Stomach smooth muscle (tissue), 2 donors: ENCODE measurements at regions not wholly inside any gene's neighbourhood (a gene's known extent, or its start where the extent isn't known, plus 50 kb on each side); places are given as distances from the start of the nearest gene placed in this dataset.

Experiments
- H3K27ac ChIP-seq: one replicate; pipeline ENCODE4 v1.7.0; 2013; ENCODE audit warnings: mild to moderate bottlenecking, low read length, inconsistent platforms
- H3K27me3 ChIP-seq, 2 donors: one replicate each; pipeline ENCODE4 v1.7.0; 2013; ENCODE audit warnings: low read length in 2 of 2; ENCODE audit not compliant: insufficient read depth in 2 of 2, control insufficient read depth in 1 of 2
- H3K36me3 ChIP-seq, 2 donors: one replicate each; pipeline ENCODE4 v1.7.0; 2013; ENCODE audit warnings: low read length in 2 of 2; ENCODE audit not compliant: control insufficient read depth in 2 of 2, insufficient read depth in 2 of 2
- H3K4me1 ChIP-seq: one replicate; pipeline ENCODE4 v1.7.0; 2013; ENCODE audit warnings: low read length; ENCODE audit not compliant: control insufficient read depth, insufficient read depth
- H3K4me3 ChIP-seq, 2 donors: one replicate each; pipeline ENCODE4 v1.7.0; 2013; ENCODE audit warnings: low read length in 2 of 2
- H3K9ac ChIP-seq, 2 donors: one replicate each; pipeline ENCODE4 v1.7.0; 2013; ENCODE audit warnings: low read length in 2 of 2, mild to moderate bottlenecking in 1 of 2
- H3K9me3 ChIP-seq, 2 donors: one replicate each; pipeline ENCODE4 v1.7.0; 2013; ENCODE audit warnings: low read length in 2 of 2; ENCODE audit not compliant: control insufficient read depth in 2 of 2
- donor health status: healthy.
- donor health status: Pancreatic carcinoma.

DNA sequence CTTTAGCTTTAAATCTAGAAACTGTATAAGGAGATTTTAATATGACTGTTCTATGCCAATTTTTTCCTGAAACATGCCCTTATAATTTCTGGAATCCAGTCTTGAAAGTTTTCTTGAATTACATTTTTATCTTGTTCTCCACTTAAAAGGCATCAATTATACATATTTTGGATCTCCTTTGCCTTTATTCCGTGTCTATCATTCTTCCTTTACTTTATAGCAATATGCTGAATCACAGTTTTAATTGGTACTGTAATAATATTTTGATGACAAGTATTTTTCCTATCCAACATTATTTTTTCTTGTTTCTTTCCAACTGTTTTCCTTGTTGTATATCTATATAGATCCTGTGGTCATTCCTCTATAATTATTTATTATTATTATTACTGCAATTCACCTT lies 361.2 kb downstream of the PIK3R1 start:
- Histone ChIP-seq H3K9me3 (peaks cover 0 to 2% of the 10 kb centered on the region in 2 donors), H3K4me3 (no peak overlapping the region), H3K4me1 (no peaks in the 10 kb centered on the region), H3K9ac (no peak overlapping the region), H3K27me3 (no peaks in the 10 kb centered on the region), H3K36me3 (no peaks in the 10 kb centered on the region), H3K27ac (no peak overlapping the region)

DNA sequence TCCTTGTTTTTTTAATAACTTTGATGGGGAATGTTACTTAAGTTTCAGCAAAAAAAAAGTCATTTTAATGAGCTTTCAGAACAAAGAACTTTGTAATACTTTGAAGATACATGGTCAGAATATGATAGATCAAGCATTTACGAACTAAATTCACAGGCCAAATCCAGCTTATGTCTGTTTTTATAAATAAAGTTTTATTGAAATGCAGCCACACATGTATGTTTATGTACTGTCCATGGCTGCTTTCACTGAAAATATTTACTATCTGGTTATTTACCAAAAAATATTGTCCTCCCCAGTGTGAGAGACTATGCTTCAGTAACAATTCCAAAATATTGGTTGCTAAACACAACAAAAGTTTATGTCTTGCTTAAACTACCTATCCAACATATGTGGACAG lies 366.7 kb downstream of the PIK3R1 start:
- H3K9me3 ChIP-seq = peaks cover 0 to 2% of the 10 kb centered on the region in 2 donors
- H3K4me3 ChIP-seq = no peak overlapping the region
- H3K36me3 ChIP-seq = no peaks in the 10 kb centered on the region
- H3K27me3 ChIP-seq = no peaks in the 10 kb centered on the region
- H3K9ac ChIP-seq = no peak overlapping the region
- H3K4me1 ChIP-seq = no peaks in the 10 kb centered on the region
- H3K27ac ChIP-seq = no peak overlapping the region

DNA sequence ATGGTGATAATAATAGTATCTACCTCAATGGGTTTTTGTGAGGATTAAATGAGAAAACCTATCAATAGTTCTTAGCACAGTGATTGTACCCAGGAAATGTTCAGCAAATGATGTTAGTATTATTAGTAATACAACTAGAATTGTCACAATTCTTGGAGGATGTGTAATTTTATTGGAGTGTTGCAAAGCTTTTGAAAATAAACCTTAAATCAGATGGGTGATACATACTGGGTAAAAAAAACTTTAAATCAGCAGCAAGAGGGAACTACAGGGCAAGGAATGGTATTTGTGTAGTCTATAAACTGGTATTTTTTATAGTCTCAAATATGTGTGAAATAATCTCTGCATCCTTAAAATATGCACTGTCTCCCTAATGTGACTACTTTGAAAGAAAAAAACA lies 371.6 kb downstream of the PIK3R1 start:
- Histone ChIP-seq H3K4me3 (no peak overlapping the region), H3K9ac (no peak overlapping the region), H3K4me1 (no peaks in the 10 kb centered on the region), H3K27me3 (no peaks in the 10 kb centered on the region), H3K27ac (no peak overlapping the region), H3K9me3 (no peaks in the 10 kb centered on the region), H3K36me3 (no peaks in the 10 kb centered on the region)

DNA sequence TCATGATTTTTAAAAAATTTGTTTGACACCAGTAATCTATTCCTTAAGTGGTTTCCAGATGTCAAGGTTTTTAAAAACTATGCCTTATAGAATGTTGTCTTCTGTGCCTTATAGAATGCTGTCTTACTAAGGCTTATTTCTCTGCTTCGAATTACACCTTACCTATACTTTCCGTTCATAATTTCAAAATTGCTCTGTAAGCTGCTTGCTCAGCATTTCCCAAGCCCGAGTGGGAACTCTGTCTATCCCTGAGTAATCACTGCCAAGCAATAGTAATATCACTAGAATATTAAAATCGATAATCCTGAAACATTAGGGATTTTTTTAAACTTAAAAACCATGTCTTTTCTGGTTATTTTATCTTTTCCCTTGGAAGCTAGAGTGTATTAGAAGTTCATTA lies 376.3 kb downstream of the PIK3R1 start:
- Histone ChIP-seq H3K9ac (no peak overlapping the region), H3K9me3 (no peaks in the 10 kb centered on the region), H3K36me3 (no peaks in the 10 kb centered on the region), H3K4me1 (no peaks in the 10 kb centered on the region), H3K4me3 (no peak overlapping the region), H3K27ac (no peak overlapping the region), H3K27me3 (no peaks in the 10 kb centered on the region)

DNA sequence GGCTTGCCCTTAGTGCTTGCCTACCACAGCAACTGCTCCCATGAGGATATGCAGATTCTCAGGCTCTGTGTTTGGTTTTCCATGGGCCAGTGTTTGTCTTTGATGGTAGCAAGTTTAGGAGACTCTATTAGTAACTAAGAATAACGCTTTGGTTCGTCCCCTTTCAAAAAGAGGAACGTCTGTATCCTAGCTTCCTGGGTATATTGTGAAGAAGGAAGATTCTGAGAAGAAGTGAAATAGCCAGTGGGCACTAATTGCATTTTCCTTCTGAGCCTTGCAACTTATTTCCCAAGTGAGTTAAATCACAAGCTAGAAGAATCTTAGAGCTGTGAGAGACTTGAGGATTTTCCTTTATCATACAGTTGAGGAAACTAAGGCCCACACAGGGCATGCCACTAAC lies 376.8 kb downstream of the PIK3R1 start:
- Histone ChIP-seq H3K9me3 (no peaks in the 10 kb centered on the region), H3K9ac (no peak overlapping the region), H3K27ac (no peak overlapping the region), H3K36me3 (no peaks in the 10 kb centered on the region), H3K4me1 (no peaks in the 10 kb centered on the region), H3K4me3 (no peak overlapping the region), H3K27me3 (no peaks in the 10 kb centered on the region)

DNA sequence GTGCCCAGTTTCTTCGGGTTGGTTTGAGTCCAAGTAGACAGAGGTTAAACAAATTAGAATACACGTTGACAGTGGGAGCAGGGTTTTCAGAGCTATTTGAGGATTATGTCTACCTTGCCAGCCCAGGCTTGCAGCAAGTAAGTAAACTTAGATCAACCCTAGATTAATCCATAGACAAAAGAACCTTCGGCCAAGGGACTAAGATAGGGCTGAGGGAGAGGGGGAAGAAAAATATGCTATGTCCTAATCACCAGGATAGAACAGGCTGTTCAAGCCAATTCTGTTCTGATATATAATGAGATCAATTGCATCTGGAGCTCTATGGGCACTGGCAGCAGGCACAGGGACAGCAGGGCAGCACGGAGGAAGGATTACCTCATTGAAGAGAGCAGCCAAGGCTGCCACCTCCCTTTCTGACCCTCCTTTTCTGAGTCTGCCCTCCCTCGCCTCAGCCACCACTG lies 377.7 kb downstream of the PIK3R1 start:
- Histone ChIP-seq H3K9me3 (no peaks in the 10 kb centered on the region), H3K9ac (no peak overlapping the region), H3K27ac (no peak overlapping the region), H3K4me1 (no peaks in the 10 kb centered on the region), H3K4me3 (no peak overlapping the region), H3K27me3 (no peaks in the 10 kb centered on the region), H3K36me3 (no peaks in the 10 kb centered on the region)

DNA sequence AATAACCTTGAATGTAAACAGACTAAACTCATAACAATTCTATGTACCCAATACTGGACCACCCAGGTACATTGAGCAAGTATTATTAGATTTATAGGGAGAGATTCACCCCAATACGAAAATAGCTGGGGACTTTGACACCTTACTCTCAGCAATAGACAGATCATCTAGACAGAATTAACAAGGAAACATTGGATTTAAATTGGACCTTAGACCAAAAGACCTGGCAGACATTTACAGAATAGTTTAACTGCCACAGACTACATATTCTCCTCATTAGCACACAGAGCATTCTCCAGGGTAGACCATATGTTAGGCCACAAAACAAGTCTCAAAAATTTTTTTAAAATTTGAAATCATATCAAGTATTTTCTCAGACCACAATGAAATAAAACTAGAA lies 397.4 kb downstream of the PIK3R1 start:
- no peaks in the 10 kb centered on the region for H3K36me3 ChIP-seq
- H3K9me3 ChIP-seq = peaks cover 0 to 12% of the 10 kb centered on the region in 2 donors
- H3K9ac ChIP-seq = no peak overlapping the region
- H3K4me3 ChIP-seq = no peak overlapping the region
- H3K27me3 ChIP-seq = no peaks in the 10 kb centered on the region
- no peaks in the 10 kb centered on the region for H3K4me1 ChIP-seq
- H3K27ac ChIP-seq = no peak overlapping the region

DNA sequence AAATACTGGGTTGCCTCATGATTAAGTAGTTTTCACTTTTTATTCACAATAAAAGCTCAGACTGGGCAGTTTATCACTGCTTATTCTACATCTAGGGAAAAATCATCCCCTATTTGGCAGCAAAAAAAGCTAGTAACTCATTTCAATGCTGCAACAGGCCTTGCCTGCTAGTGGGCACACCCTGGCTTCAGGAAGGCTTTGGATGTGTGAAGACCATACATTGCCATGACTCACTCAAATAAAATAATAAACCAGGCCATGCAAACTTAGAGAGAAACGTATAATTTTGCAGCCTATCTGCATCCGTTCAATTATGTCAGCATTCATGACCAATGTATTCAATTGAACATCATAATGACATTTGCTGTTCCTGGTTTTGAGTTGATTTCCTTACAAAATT lies 402.9 kb downstream of the PIK3R1 start:
- no peaks in the 10 kb centered on the region for H3K36me3 ChIP-seq
- no peak overlapping the region for H3K27ac ChIP-seq
- no peaks in the 10 kb centered on the region for H3K27me3 ChIP-seq
- H3K9ac ChIP-seq = no peak overlapping the region
- H3K9me3 ChIP-seq = no peaks in the 10 kb centered on the region
- H3K4me3 ChIP-seq = no peak overlapping the region
- H3K4me1 ChIP-seq = no peaks in the 10 kb centered on the region

DNA sequence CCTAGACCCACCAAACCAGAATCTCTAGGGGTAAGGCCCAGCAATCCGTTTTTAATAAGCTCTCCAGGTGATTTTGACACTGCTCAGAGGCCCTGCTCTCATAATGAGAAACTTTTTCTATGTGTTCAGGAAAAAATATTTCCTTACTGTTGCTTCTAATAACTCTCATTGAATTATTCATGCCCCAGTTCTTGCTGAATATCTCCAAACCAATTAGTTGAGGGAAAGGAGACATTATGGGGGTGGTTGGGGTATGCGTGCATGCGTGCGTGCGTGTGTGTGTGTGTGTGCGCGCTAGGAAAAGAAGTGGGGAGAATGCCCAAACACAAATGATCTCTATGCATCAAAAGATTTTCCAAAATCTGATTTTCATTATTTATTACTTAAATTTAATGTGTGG lies 411.4 kb downstream of the PIK3R1 start:
- Histone ChIP-seq H3K4me1 (no peaks in the 10 kb centered on the region), H3K36me3 (no peaks in the 10 kb centered on the region), H3K9me3 (no peaks in the 10 kb centered on the region), H3K9ac (no peak overlapping the region), H3K27ac (no peak overlapping the region), H3K4me3 (no peak overlapping the region), H3K27me3 (no peaks in the 10 kb centered on the region)

DNA sequence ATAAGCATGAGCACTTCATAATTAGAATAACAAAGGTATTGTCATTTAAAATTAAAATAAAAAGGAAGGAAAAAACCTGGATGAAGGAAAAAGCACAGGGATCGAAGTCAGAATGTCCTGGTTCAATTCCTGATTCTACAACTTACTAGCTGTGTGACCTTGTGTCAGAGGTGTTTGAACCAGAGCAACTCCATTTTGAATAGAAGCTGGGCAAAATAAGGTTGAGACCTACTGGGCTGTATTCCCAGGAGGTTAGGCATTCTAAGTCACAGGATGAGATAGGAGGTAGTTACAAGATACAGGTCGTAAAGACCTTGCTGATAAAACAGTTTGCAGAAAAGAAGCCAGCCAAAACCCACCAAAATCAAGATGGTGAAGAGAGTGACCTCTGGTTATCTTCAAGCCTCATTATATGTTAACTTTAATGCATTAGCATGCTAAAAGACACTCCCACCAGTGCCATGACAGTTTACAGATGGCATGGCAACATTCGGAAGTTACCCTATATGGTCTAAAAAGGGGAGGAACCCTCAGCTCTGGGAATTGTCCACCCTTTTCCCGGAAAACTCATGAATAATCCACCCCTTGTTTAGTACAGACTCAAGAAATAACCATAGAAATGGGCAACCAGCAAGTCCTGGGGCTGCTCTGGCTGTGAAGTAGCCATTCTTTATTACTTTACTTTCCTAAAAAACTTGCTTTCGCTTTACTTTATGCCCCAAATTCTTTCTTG lies 412.7 kb downstream of the PIK3R1 start:
- H3K9ac ChIP-seq = no peak overlapping the region
- no peak overlapping the region for H3K4me3 ChIP-seq
- no peaks in the 10 kb centered on the region for H3K36me3 ChIP-seq
- no peak overlapping the region for H3K27ac ChIP-seq
- no peaks in the 10 kb centered on the region for H3K27me3 ChIP-seq
- no peaks in the 10 kb centered on the region for H3K9me3 ChIP-seq
- H3K4me1 ChIP-seq = no peaks in the 10 kb centered on the region

DNA sequence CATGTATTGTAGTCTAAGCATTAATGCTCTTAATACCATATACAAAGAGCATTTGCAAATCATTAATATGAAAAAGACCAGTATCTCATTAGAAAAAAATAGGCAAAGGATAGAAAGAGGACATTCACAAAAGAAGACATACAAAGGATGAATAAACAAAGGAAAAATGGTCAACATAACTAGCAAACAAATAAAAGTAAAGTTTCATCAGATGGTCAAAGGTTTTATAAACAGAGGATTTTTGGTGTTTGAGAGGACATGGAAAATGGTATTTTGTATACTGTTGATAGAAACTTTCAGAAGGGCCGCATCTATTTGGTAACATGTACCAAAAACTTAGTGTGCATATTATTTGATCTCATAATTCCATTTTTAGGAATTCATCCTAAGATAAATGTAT lies 414.8 kb downstream of the PIK3R1 start:
- no peak overlapping the region for H3K27ac ChIP-seq
- no peak overlapping the region for H3K4me3 ChIP-seq
- no peaks in the 10 kb centered on the region for H3K36me3 ChIP-seq
- H3K9ac ChIP-seq = no peak overlapping the region
- no peaks in the 10 kb centered on the region for H3K9me3 ChIP-seq
- H3K27me3 ChIP-seq = no peaks in the 10 kb centered on the region
- no peaks in the 10 kb centered on the region for H3K4me1 ChIP-seq
